ENCODE measurements at regions not wholly inside any gene's neighbourhood (a gene's known extent, or its start where the extent isn't known, plus 50 kb on each side); places are given as distances from the start of the nearest gene placed in this dataset.

DNA sequence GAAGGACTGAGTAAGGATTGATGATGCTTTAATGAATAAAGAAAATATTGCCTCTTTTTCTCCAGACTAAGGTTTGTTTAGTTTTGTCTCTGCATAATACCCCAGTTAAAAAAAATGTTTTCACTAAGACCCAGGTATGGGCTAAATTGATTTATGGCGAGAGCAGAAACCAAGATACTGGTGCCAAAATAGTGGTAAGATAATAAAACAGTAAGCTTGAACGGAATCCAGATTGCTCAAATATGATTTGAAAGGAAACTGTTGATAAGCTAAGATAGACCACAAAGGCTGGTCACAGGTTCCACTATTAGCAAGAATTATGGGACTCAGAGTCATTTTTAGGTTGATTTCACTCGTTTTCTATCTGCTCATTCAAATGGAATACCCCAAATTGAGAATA, 831.2 kb downstream of the EPHA7 start:
- Histone ChIP-seq H3K9me3 (replicated peaks; ENCODE audit: control insufficient read depth, insufficient read depth, low read length) (no peaks in the 10 kb centered on the region), H3K27ac (ENCODE audit: control insufficient read depth, insufficient read depth) (no peak overlapping the region), H3K4me3 (no peak overlapping the region), H3K4me2 (ENCODE audit: control insufficient read depth, insufficient read depth) (no peak overlapping the region), H4K20me1 (ENCODE audit: control insufficient read depth, insufficient read depth) (no peaks in the 10 kb centered on the region), H3K79me2 (ENCODE audit: control insufficient read depth, insufficient read depth, low read length) (no peaks in the 10 kb centered on the region), H3K36me3 (ENCODE audit: control insufficient read depth in 2 of 2, insufficient read depth in 2 of 2, low read length in 1 of 2) (no peaks in the 10 kb centered on the region), H3K27me3 (replicated peaks in 1 of 2; ENCODE audit: control insufficient read depth in 2 of 2, insufficient read depth in 2 of 2, low read length in 1 of 2) (no peaks in the 10 kb centered on the region), H3K9ac (ENCODE audit: control insufficient read depth, insufficient read depth, low read length) (no peak overlapping the region), H3K4me1 (ENCODE audit: control insufficient read depth, insufficient read depth, low read length) (no peaks in the 10 kb centered on the region), H2AFZ (ENCODE audit: control insufficient read depth, low read depth, low read length) (no peak overlapping the region)
- ATAC-seq = no peak
- no peak for FAIRE-seq
- RAD21 ChIA-PET (ENCODE audit: unreplicated experiment) = no interaction called here
- SMC1A ChIA-PET (ENCODE audit: uncharacterized antibody, unreplicated experiment) = no interaction called here
- POLR2A ChIA-PET = no interaction called here
- 2% methylated on average over 3 of the region's 3 CpGs for WGBS (ENCODE audit: insufficient coverage, insufficient replicate concordance, low lambda C conversion rate, missing lambda C conversion rate)
- in situ Hi-C loops (cut with MboI) = no loop called here
- no peak for DNase-seq (ENCODE audit: low read depth, low spot score)
- BruUV-seq (replicated peaks) = no TSS peak
- TF ChIP-seq ATF7 (IDR thresholded peaks at IDR 0.05; ENCODE audit: low read depth) (no peak), EP300 (IDR thresholded peaks at IDR 0.05; ENCODE audit: borderline replicate concordance in 1 of 2, control insufficient read depth in 1 of 2, low read depth in 2 of 2, low read length in 2 of 2) (no peak), RBBP5 (conservative IDR thresholded peaks at IDR 0.05) (no peak), SUPT20H (IDR thresholded peaks at IDR 0.05; ENCODE audit: borderline replicate concordance, control insufficient read depth, low read depth, low read length) (no peak), SIN3A (IDR thresholded peaks at IDR 0.05; ENCODE audit: low read depth, low read length) (no peak)
- intact Hi-C loops (cut with micrococcal nuclease; ENCODE audit: unreplicated experiment) = no loop called here
- CTCF ChIA-PET = no interaction called here

DNA sequence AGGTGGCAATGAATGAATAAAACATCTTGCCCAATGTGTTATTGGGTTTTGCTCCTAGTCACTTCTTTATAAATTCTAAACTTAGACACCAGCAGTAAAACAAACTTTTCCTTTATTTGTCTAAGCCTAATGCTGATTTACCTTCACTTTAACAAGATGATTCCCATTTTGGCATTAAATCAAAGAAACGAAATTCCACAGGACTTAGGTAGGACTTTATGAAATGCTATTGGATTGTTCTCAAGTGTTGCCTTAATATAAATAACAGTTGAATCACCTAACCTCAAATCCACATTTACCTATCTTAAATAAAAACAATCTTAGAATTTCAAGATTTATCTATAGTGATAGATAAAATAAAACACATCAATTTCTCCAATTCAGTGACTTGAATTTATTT, 831.8 kb downstream of the EPHA7 start:
- intact Hi-C loops (cut with micrococcal nuclease; ENCODE audit: unreplicated experiment) = no loop called here
- ATAC-seq = no peak
- SMC1A ChIA-PET (ENCODE audit: uncharacterized antibody, unreplicated experiment) = no interaction called here
- H3K36me3 ChIP-seq (ENCODE audit: control insufficient read depth in 2 of 2, insufficient read depth in 2 of 2, low read length in 1 of 2) = no peaks in the 10 kb centered on the region
- H3K9me3 ChIP-seq (replicated peaks; ENCODE audit: control insufficient read depth, insufficient read depth, low read length) = no peaks in the 10 kb centered on the region
- WGBS (ENCODE audit: insufficient coverage, insufficient replicate concordance, low lambda C conversion rate, missing lambda C conversion rate) = 4% methylated on average over 1 of the region's 1 CpG
- no peaks in the 10 kb centered on the region for H4K20me1 ChIP-seq (ENCODE audit: control insufficient read depth, insufficient read depth)
- H3K4me2 ChIP-seq (ENCODE audit: control insufficient read depth, insufficient read depth) = no peak overlapping the region
- no peaks in the 10 kb centered on the region for H3K27me3 ChIP-seq (replicated peaks in 1 of 2; ENCODE audit: control insufficient read depth in 2 of 2, insufficient read depth in 2 of 2, low read length in 1 of 2)
- in situ Hi-C loops (cut with MboI) = no loop called here
- no peak for FAIRE-seq
- H3K4me1 ChIP-seq (ENCODE audit: control insufficient read depth, insufficient read depth, low read length) = no peaks in the 10 kb centered on the region
- H3K9ac ChIP-seq (ENCODE audit: control insufficient read depth, insufficient read depth, low read length) = no peak overlapping the region
- POLR2A ChIA-PET = no interaction called here
- CTCF ChIA-PET = no interaction called here
- H3K79me2 ChIP-seq (ENCODE audit: control insufficient read depth, insufficient read depth, low read length) = no peaks in the 10 kb centered on the region
- no peak for DNase-seq (ENCODE audit: low read depth, low spot score)
- no peak overlapping the region for H3K4me3 ChIP-seq
- H2AFZ ChIP-seq (ENCODE audit: control insufficient read depth, low read depth, low read length) = no peak overlapping the region
- BruUV-seq (replicated peaks) = no TSS peak
- H3K27ac ChIP-seq (ENCODE audit: control insufficient read depth, insufficient read depth) = no peak overlapping the region
- RAD21 ChIA-PET (ENCODE audit: unreplicated experiment) = no interaction called here
- TF ChIP-seq, protein P1, sequence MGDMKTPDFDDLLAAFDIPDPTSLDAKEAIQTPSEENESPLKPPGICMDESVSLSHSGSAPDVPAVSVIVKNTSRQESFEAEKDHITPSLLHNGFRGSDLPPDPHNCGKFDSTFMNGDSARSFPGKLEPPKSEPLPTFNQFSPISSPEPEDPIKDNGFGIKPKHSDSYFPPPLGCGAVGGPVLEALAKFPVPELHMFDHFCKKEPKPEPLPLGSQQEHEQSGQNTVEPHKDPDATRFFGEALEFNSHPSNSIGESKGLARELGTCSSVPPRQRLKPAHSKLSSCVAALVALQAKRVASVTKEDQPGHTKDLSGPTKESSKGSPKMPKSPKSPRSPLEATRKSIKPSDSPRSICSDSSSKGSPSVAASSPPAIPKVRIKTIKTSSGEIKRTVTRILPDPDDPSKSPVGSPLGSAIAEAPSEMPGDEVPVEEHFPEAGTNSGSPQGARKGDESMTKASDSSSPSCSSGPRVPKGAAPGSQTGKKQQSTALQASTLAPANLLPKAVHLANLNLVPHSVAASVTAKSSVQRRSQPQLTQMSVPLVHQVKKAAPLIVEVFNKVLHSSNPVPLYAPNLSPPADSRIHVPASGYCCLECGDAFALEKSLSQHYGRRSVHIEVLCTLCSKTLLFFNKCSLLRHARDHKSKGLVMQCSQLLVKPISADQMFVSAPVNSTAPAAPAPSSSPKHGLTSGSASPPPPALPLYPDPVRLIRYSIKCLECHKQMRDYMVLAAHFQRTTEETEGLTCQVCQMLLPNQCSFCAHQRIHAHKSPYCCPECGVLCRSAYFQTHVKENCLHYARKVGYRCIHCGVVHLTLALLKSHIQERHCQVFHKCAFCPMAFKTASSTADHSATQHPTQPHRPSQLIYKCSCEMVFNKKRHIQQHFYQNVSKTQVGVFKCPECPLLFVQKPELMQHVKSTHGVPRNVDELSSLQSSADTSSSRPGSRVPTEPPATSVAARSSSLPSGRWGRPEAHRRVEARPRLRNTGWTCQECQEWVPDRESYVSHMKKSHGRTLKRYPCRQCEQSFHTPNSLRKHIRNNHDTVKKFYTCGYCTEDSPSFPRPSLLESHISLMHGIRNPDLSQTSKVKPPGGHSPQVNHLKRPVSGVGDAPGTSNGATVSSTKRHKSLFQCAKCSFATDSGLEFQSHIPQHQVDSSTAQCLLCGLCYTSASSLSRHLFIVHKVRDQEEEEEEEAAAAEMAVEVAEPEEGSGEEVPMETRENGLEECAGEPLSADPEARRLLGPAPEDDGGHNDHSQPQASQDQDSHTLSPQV (IDR thresholded peaks at IDR 0.05) = no peak
- TF ChIP-seq IKZF2 (IDR thresholded peaks at IDR 0.05) = no peak
- TF ChIP-seq, protein P2, sequence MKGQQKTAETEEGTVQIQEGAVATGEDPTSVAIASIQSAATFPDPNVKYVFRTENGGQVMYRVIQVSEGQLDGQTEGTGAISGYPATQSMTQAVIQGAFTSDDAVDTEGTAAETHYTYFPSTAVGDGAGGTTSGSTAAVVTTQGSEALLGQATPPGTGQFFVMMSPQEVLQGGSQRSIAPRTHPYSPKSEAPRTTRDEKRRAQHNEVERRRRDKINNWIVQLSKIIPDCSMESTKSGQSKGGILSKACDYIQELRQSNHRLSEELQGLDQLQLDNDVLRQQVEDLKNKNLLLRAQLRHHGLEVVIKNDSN (IDR thresholded peaks at IDR 0.05; ENCODE audit: borderline replicate concordance, extremely low read length, insufficient read depth, low read depth, low read length) = no peak
- no peak for TF ChIP-seq ESRRA (IDR thresholded peaks at IDR 0.05; ENCODE audit: low read length)
- TF ChIP-seq TARDBP (IDR thresholded peaks at IDR 0.05; ENCODE audit: borderline replicate concordance) = no peak
- TF ChIP-seq FOXM1 (IDR thresholded peaks at IDR 0.05; ENCODE audit: low read depth, low read length) = no peak

All from GM12878 (cell line).